Inflammatory macrophage treated with lipopolysaccharide for 1 hour (primary cell): ENCODE measurements at regions not wholly inside any gene's neighbourhood (a gene's known extent, or its start where the extent isn't known, plus 50 kb on each side); places are given as distances from the start of the nearest gene placed in this dataset.
"Not testable (repeated sequence)": the region's sequence is repeated elsewhere in the genome, so short reads cannot be mapped to it uniquely, and the experiment has no call there.

ENCODE experiments used
- DNase-seq, 2 donors: peaks; one replicate each; pipeline ENCODE4 v3.0.0-alpha.2; 2020 to 2022

GRCh38 chr21:24456358-24456757, 1150.9 kb downstream of the MRPL39 start:
- DNase-seq, result no peak

- DNase-seq, result no peak
Measured at GRCh38 chr21:24450119-24450518, 1157.2 kb downstream of the MRPL39 start.

GRCh38 chr21:24445517-24445916, 1161.8 kb downstream of the MRPL39 start:
- no peak for DNase-seq

- DNase-seq, result no peak
Measured at GRCh38 chr21:24444736-24445135, 1162.5 kb downstream of the MRPL39 start.

- DNase-seq, result no peak
Measured at GRCh38 chr21:24436236-24436635, 1171.0 kb downstream of the MRPL39 start.

GRCh38 chr21:24428591-24429199, 1178.6 kb downstream of the MRPL39 start:
- peak; percentile 46 to 52 for DNase-seq

- DNase-seq, result peak; percentile 16 to 23
Measured at GRCh38 chr21:24424776-24425175, 1182.5 kb downstream of the MRPL39 start.

GRCh38 chr21:24423546-24423945, 1183.7 kb downstream of the MRPL39 start:
- peak; percentile 63 to 75 for DNase-seq

- peak; percentile 33 to 40 for DNase-seq
Measured at GRCh38 chr21:24420689-24421088, 1186.6 kb downstream of the MRPL39 start.

GRCh38 chr21:24419641-24420040, 1187.6 kb downstream of the MRPL39 start:
- DNase-seq, result not testable (repeated sequence)

- no peak for DNase-seq
Measured at GRCh38 chr21:24418671-24419070, 1188.6 kb downstream of the MRPL39 start.

GRCh38 chr21:24411429-24411828, 1195.9 kb downstream of the MRPL39 start:
- DNase-seq, result no peak

GRCh38 chr21:24403221-24403620, 1204.1 kb downstream of the MRPL39 start:
- no peak for DNase-seq

- DNase-seq, result no peak
Measured at GRCh38 chr21:24395320-24395923, 1211.9 kb downstream of the MRPL39 start.

- DNase-seq, result peak in 1 of 2 donors; percentile 20
Measured at GRCh38 chr21:24375201-24375600, 1232.1 kb downstream of the MRPL39 start.

GRCh38 chr21:24372506-24372905, 1234.8 kb downstream of the MRPL39 start:
- DNase-seq, result no peak

- DNase-seq, result no peak
Measured at GRCh38 chr21:24369746-24370145, 1237.5 kb downstream of the MRPL39 start.

GRCh38 chr21:24369278-24369677, 1238.0 kb downstream of the MRPL39 start:
- DNase-seq, result no peak

GRCh38 chr21:24367936-24368335, 1239.3 kb downstream of the MRPL39 start:
- no peak for DNase-seq

GRCh38 chr21:24353492-24353891, 1253.8 kb downstream of the MRPL39 start:
- no peak for DNase-seq

GRCh38 chr21:24339406-24339805, 1267.9 kb downstream of the MRPL39 start:
- peak in 1 of 2 donors; percentile 1 for DNase-seq

GRCh38 chr21:24336491-24336890, 1270.8 kb downstream of the MRPL39 start:
- no peak for DNase-seq

GRCh38 chr21:24323536-24323935, 1283.7 kb downstream of the MRPL39 start:
- no peak for DNase-seq

GRCh38 chr21:24316277-24316922, 1290.9 kb downstream of the MRPL39 start:
- no peak for DNase-seq
